Prostate gland (tissue), 2 donors: ENCODE measurements at regions not wholly inside any gene's neighbourhood (a gene's known extent, or its start where the extent isn't known, plus 50 kb on each side); places are given as distances from the start of the nearest gene placed in this dataset.

Source experiments
- DNase-seq: peaks from one replicate; pipeline ENCODE4 v3.0.0-alpha.2; 2019; ENCODE audit warnings: low spot score
- H3K27ac ChIP-seq, 2 donors: fragments of 200-600 bp; sonication (generic); 2 replicates each; pipeline ENCODE4 v1.5.1; 2017 to 2019
- H3K27me3 ChIP-seq: fragments of 200-600 bp; sonication (generic); replicated peaks from 2 replicates; pipeline ENCODE4 v1.5.1; 2019; ENCODE audit not compliant: insufficient read depth
- H3K36me3 ChIP-seq, 2 donors: fragments of 200-600 bp; sonication (generic); 1 replicate in 1 of 2; 2 replicates in 1 of 2; pipeline versions ENCODE4 v1.5.1 to v1.8.1; 2017 to 2019
- H3K4me1 ChIP-seq: fragments of 200-600 bp; sonication (generic); replicated peaks from 2 replicates; pipeline ENCODE4 v1.5.1; 2019
- H3K4me3 ChIP-seq, 2 donors: fragments of 200-600 bp; sonication (generic); 2 replicates each; pipeline ENCODE4 v1.5.1; 2017 to 2019
- H3K9me3 ChIP-seq: fragments of 200-600 bp; sonication (generic); 2 replicates; pipeline ENCODE4 v1.5.1; 2017
- POLR2A ChIP-seq: fragments of 450-650 bp; IDR thresholded peaks from one replicate; pipeline ENCODE4 v1.6.1; 2016; ENCODE audit warnings: antibody characterized with exemption, mild to moderate bottlenecking
- POLR2AphosphoS5 ChIP-seq: sonication (generic); formaldehyde crosslinking; IDR thresholded peaks from one replicate; pipeline ENCODE4 v1.6.1; 2017; ENCODE audit warnings: antibody characterized with exemption
- WGBS: methylation state at CpG from one replicate; pipeline ENCODE4 v1.1.5; 2018; 5-methylcytosine and 5-hydroxymethylcytosine counted together
- intact Hi-C: fragments of 100-400 bp; cut with DNase I; formaldehyde crosslinking; loops from one replicate; pipeline ENCODE4 v1.14.2; 2022
- TF ChIP-seq, protein P1 (sequence below), 4 experiments: fragments of 200-600 bp in 2 of 4; fragments of 450-650 bp in 2 of 4; sonication (generic) in 2 of 4; IDR thresholded peaks; 1 replicate in 3 of 4; 2 replicates in 1 of 4; pipeline ENCODE4 v1.5.1; 2016 to 2019; ENCODE audit warnings: antibody characterized with exemption in 4 of 4, mild to moderate bottlenecking in 2 of 4, moderate library complexity in 2 of 4

DNA sequence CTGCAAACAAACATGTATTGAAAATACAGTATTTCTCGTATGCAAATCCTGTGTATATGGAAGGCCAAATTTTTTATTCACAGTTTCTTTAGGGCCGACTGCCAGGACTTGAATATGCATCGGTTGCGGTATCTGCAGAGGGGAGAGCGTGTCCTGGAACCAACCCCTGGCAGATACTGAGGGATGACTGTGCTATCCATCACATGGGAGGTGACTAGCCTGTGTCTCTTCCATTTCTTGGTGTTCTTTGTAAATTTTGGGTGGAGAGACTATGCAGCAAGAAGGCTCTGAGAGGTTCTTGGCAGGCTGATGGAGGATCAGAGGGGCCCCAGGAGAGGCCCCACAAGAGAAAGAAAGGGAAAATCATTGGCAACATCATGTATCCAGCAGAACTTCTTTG lies 384.3 kb downstream of the YTHDC2 start:
- DNase-seq = no peak
- Histone ChIP-seq H3K9me3 (no peaks in the 10 kb centered on the region), H3K4me1 (no peaks in the 10 kb centered on the region), H3K4me3 (no peak overlapping the region), H3K27ac (no peak overlapping the region), H3K36me3 (no peaks in the 10 kb centered on the region), H3K27me3 (no peaks in the 10 kb centered on the region)
- TF ChIP-seq POLR2AphosphoS5 (no peak), POLR2A (no peak)
- TF ChIP-seq, protein P1, sequence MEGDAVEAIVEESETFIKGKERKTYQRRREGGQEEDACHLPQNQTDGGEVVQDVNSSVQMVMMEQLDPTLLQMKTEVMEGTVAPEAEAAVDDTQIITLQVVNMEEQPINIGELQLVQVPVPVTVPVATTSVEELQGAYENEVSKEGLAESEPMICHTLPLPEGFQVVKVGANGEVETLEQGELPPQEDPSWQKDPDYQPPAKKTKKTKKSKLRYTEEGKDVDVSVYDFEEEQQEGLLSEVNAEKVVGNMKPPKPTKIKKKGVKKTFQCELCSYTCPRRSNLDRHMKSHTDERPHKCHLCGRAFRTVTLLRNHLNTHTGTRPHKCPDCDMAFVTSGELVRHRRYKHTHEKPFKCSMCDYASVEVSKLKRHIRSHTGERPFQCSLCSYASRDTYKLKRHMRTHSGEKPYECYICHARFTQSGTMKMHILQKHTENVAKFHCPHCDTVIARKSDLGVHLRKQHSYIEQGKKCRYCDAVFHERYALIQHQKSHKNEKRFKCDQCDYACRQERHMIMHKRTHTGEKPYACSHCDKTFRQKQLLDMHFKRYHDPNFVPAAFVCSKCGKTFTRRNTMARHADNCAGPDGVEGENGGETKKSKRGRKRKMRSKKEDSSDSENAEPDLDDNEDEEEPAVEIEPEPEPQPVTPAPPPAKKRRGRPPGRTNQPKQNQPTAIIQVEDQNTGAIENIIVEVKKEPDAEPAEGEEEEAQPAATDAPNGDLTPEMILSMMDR (IDR thresholded peaks at IDR 0.05) = no peak
- intact Hi-C loops = no loop called here
- 83% methylated on average over 5 of the region's 5 CpGs for WGBS

DNA sequence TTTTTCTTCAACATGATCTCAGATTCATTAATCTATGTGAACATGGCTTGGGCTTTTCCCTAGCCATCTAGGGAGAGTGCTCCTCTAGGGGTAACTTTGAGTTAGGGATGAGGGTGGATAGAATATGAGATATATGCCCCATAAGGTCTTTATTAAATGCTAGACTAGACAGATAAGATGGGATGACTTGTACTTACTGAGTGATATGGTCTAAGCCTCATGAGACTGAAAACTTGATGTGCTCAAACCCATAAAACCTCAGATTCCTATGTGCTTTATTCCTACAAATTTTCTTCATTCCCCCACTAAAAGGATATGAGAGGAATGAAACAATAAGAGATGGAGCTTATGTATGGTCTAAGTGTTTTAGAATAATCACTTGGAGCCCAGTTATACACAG lies 386.6 kb downstream of the YTHDC2 start:
- no peak for DNase-seq
- H3K9me3 ChIP-seq = no peaks in the 10 kb centered on the region
- no peaks in the 10 kb centered on the region for H3K36me3 ChIP-seq
- H3K4me1 ChIP-seq = no peaks in the 10 kb centered on the region
- no peaks in the 10 kb centered on the region for H3K27me3 ChIP-seq
- TF ChIP-seq POLR2A = no peak
- TF ChIP-seq POLR2AphosphoS5 = no peak
- TF ChIP-seq, protein P1 (IDR thresholded peaks at IDR 0.05) = no peak
- no peak overlapping the region for H3K4me3 ChIP-seq
- intact Hi-C loops = no loop called here
- H3K27ac ChIP-seq = no peak overlapping the region

DNA sequence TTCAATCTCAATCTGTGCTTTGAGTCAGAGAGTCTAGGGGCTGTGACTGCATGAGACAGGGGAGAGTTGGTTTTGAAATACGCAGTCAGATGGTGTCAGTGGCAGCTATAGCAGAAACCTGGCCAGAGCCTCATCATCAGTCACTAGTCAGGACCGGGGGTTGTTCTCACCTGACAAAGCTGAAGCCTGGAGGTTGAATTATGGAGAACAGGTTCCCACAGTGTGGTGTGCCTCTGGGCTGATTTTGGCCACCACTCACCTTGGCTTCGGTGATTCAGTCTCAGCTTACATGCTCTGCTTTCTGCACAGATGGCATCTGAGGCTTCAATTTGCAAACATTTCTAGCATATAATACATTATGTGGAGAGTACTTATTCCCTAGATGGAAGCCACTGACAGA lies 387.3 kb downstream of the YTHDC2 start:
- no peaks in the 10 kb centered on the region for H3K36me3 ChIP-seq
- no peak overlapping the region for H3K4me3 ChIP-seq
- H3K9me3 ChIP-seq = no peaks in the 10 kb centered on the region
- TF ChIP-seq POLR2AphosphoS5 (no peak), POLR2A (no peak)
- TF ChIP-seq, protein P1 (IDR thresholded peaks at IDR 0.05) = no peak
- no peaks in the 10 kb centered on the region for H3K4me1 ChIP-seq
- intact Hi-C loops = no loop called here
- no peak for DNase-seq
- no peak overlapping the region for H3K27ac ChIP-seq
- no peaks in the 10 kb centered on the region for H3K27me3 ChIP-seq
- 78% methylated on average over 3 of the region's 3 CpGs for WGBS

DNA sequence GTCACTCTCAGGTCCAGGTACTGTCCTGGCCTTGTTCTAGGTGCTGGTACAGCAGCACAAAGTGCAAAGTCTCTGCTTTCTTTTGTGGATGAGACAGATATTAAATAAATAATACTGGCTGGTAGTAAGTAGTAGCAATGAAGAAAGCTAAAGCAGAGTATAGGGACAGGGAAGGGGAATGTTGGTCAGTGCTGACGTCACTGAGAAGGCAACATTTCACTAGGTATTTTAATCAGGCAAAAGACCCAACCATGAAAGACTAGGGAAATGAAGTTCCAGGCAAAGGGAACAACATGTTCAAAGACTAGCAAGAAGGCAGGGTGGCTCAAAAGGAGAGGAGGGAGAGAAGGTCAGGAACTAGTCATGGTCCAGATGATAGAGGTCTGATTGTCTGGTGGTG lies 388.2 kb downstream of the YTHDC2 start:
- Histone ChIP-seq H3K9me3 (no peaks in the 10 kb centered on the region), H3K4me3 (no peak overlapping the region), H3K27me3 (no peaks in the 10 kb centered on the region), H3K36me3 (no peaks in the 10 kb centered on the region), H3K27ac (no peak overlapping the region), H3K4me1 (no peaks in the 10 kb centered on the region)
- no peak for DNase-seq
- TF ChIP-seq POLR2AphosphoS5 (no peak), POLR2A (no peak)
- TF ChIP-seq, protein P1 (IDR thresholded peaks at IDR 0.05) = no peak
- 72% methylated on average over 1 of the region's 1 CpG for WGBS
- intact Hi-C loops = no loop called here

DNA sequence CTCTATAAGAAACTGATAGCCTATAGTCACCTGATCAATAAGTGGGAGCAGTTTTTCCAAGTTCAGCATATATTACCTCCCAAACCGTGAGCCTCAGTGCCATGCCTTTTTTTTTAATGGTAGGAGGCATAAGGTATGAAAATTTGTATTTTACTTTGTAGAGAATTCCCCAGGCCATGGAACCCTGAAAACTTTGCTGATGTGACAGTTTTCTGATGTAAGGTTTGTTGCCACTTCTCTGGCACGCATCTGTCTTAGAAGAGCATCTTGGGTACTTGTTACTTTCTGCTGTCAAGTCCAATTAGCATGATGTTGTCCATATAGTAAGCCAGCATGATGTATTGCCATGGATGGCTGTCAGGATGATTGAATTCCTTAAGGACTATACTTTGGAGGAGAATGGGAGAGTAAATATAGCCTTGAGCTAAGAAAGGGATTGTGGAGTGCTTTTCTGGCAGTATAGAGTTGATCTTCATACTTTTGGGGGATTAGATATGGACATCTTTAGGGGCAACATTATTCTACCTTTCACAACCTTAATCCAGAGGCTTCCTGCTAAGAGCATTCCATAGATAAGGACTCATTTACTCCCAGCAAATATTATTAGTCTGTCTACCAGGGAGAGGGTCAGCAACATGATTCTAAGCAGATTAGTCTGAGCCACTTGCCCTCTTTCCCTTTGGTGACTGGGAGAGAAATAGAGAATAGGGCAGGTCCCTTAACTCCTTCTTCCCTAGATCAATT lies 389.6 kb downstream of the YTHDC2 start:
- TF ChIP-seq POLR2AphosphoS5 = no peak
- TF ChIP-seq, protein P1 (IDR thresholded peaks at IDR 0.05) = no peak
- no peak for TF ChIP-seq POLR2A
- 76% methylated on average over 2 of the region's 2 CpGs for WGBS
- no peak overlapping the region for H3K27ac ChIP-seq
- no peak overlapping the region for H3K4me3 ChIP-seq
- no peaks in the 10 kb centered on the region for H3K4me1 ChIP-seq
- H3K27me3 ChIP-seq = no peaks in the 10 kb centered on the region
- intact Hi-C loops = no loop called here
- H3K36me3 ChIP-seq = no peaks in the 10 kb centered on the region
- no peak for DNase-seq
- H3K9me3 ChIP-seq = no peaks in the 10 kb centered on the region
